Astrocyte (in vitro differentiated cells and primary cell): ENCODE measurements at regions not wholly inside any gene's neighbourhood (a gene's known extent, or its start where the extent isn't known, plus 50 kb on each side); places are given as distances from the start of the nearest gene placed in this dataset.

ENCODE experiments used
- CTCF ChIP-seq: IDR thresholded peaks from 2 replicates; pipeline ENCODE4 v1.5.1; 2011; ENCODE audit warnings: low read depth, mild to moderate bottlenecking, inconsistent platforms, low read length, moderate library complexity; ENCODE audit not compliant: insufficient read depth
- EZH2 ChIP-seq: IDR thresholded peaks from 2 replicates; pipeline ENCODE4 v1.6.1; 2012; ENCODE audit warnings: mild to moderate bottlenecking, low read length, inconsistent platforms; ENCODE audit not compliant: insufficient read depth

- no peak for TF ChIP-seq CTCF
- no peak for TF ChIP-seq EZH2
These were observed 319.3 kb upstream of the NECTIN3 start for GRCh38 chr3:110752307-110752706.
